ENCODE measurements at regions not wholly inside any gene's neighbourhood (a gene's known extent, or its start where the extent isn't known, plus 50 kb on each side); places are given as distances from the start of the nearest gene placed in this dataset.

DNA sequence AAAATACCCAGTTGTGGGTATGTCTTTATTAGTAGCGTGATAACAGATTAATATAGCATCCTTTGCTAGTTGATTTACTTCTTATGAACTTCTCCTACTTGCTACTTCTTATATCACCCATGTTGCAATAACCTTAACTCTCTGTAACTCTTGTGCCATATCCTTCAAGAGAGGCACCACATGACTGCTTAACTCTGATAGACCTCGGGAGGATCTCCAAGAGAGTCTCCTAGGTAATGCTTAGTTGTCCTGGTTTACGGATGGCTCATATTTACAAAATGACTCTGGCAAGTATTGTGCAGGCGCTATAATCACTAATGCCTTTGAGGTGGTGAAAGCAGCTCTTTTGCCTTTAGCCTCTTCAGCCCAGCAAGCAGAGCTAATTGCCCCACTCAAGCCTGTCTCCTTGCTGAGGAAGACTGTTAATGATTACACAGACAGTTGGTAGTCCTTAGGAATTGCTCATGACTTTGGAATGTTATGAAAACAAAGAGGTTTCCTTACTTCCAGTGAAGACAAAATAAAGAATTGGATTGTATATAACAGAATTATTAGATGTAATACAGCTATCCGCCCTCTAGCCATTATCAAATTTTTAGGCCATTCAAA, 1305.8 kb downstream of the PCDH7 start:
- TF ChIP-seq POLR2A (IDR thresholded peaks at IDR 0.05) = no peak
- TF ChIP-seq, protein P1, sequence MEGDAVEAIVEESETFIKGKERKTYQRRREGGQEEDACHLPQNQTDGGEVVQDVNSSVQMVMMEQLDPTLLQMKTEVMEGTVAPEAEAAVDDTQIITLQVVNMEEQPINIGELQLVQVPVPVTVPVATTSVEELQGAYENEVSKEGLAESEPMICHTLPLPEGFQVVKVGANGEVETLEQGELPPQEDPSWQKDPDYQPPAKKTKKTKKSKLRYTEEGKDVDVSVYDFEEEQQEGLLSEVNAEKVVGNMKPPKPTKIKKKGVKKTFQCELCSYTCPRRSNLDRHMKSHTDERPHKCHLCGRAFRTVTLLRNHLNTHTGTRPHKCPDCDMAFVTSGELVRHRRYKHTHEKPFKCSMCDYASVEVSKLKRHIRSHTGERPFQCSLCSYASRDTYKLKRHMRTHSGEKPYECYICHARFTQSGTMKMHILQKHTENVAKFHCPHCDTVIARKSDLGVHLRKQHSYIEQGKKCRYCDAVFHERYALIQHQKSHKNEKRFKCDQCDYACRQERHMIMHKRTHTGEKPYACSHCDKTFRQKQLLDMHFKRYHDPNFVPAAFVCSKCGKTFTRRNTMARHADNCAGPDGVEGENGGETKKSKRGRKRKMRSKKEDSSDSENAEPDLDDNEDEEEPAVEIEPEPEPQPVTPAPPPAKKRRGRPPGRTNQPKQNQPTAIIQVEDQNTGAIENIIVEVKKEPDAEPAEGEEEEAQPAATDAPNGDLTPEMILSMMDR (IDR thresholded peaks at IDR 0.05 in 4 of 5, conservative IDR thresholded peaks at IDR 0.05 in 1 of 5) = no peak
